Prostate gland (tissue), 2 donors: ENCODE measurements at regions not wholly inside any gene's neighbourhood (a gene's known extent, or its start where the extent isn't known, plus 50 kb on each side); places are given as distances from the start of the nearest gene placed in this dataset.

Source experiments
- POLR2A ChIP-seq: fragments of 450-650 bp; IDR thresholded peaks from one replicate; pipeline ENCODE4 v1.6.1; 2016; ENCODE audit warnings: antibody characterized with exemption, mild to moderate bottlenecking
- POLR2AphosphoS5 ChIP-seq: sonication (generic); formaldehyde crosslinking; IDR thresholded peaks from one replicate; pipeline ENCODE4 v1.6.1; 2017; ENCODE audit warnings: antibody characterized with exemption
- TF ChIP-seq, protein P1 (sequence below), 4 experiments: fragments of 200-600 bp in 2 of 4; fragments of 450-650 bp in 2 of 4; sonication (generic) in 2 of 4; IDR thresholded peaks; 1 replicate in 3 of 4; 2 replicates in 1 of 4; pipeline ENCODE4 v1.5.1; 2016 to 2019; ENCODE audit warnings: antibody characterized with exemption in 4 of 4, mild to moderate bottlenecking in 2 of 4, moderate library complexity in 2 of 4

DNA sequence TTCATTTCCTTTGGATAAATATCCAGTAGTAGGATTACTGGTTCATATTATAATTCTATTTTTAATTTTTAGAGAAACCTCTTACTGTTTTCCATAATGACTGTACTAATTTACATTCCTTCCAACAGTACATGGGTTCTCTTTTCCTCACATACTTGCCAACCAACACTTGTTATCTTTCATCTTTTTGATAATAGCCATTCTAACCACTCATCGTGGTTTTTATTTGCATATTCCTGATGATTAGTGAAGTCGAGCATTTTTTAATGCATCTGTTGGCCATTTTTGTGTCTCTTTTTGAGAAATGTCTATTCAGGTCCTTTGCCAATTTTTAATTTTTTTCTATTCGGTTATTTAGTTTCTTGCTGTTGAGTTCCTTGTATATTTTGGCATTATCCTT is 457.7 kb upstream of the PDE3A start:
- TF ChIP-seq, protein P1, sequence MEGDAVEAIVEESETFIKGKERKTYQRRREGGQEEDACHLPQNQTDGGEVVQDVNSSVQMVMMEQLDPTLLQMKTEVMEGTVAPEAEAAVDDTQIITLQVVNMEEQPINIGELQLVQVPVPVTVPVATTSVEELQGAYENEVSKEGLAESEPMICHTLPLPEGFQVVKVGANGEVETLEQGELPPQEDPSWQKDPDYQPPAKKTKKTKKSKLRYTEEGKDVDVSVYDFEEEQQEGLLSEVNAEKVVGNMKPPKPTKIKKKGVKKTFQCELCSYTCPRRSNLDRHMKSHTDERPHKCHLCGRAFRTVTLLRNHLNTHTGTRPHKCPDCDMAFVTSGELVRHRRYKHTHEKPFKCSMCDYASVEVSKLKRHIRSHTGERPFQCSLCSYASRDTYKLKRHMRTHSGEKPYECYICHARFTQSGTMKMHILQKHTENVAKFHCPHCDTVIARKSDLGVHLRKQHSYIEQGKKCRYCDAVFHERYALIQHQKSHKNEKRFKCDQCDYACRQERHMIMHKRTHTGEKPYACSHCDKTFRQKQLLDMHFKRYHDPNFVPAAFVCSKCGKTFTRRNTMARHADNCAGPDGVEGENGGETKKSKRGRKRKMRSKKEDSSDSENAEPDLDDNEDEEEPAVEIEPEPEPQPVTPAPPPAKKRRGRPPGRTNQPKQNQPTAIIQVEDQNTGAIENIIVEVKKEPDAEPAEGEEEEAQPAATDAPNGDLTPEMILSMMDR (IDR thresholded peaks at IDR 0.05) = no peak
- TF ChIP-seq POLR2A = no peak
- TF ChIP-seq POLR2AphosphoS5 = no peak
